CD14-positive monocyte (primary cell): ENCODE measurements at regions not wholly inside any gene's neighbourhood (a gene's known extent, or its start where the extent isn't known, plus 50 kb on each side); places are given as distances from the start of the nearest gene placed in this dataset.

Experiments
- DNase-seq, 3 donors: peaks; one replicate each; pipeline ENCODE4 v3.0.0-alpha.2; 2011 to 2022
- H2AFZ ChIP-seq: 2 replicates; pipeline ENCODE4 v1.6.0; 2012; ENCODE audit warnings: mild to moderate bottlenecking, low read depth, low read length, inconsistent platforms; ENCODE audit not compliant: insufficient read depth, poor library complexity, severe bottlenecking
- H3K27ac ChIP-seq, 2 donors: 1 replicate in 1 of 2; 2 replicates in 1 of 2; pipeline ENCODE4 v1.5.1; 2012 to 2013; ENCODE audit warnings: low read length in 2 of 2, control low read depth in 1 of 2, inconsistent platforms in 1 of 2, low read depth in 1 of 2, mild to moderate bottlenecking in 1 of 2
- H3K27me3 ChIP-seq, 2 donors: one replicate each; pipeline versions ENCODE4 v1.6.0 to v1.6.1; 2011 to 2013; ENCODE audit warnings: low read length in 2 of 2; ENCODE audit not compliant: control insufficient read depth in 2 of 2, insufficient read depth in 2 of 2
- H3K36me3 ChIP-seq, 2 donors: replicated peaks in 1 of 2; 1 replicate in 1 of 2; 2 replicates in 1 of 2; pipeline versions ENCODE4 v1.5.1 to v1.6.1; 2012 to 2013; ENCODE audit warnings: low read length in 2 of 2, control low read depth in 1 of 2, inconsistent platforms in 1 of 2, mild to moderate bottlenecking in 1 of 2; ENCODE audit not compliant: insufficient read depth in 2 of 2, control insufficient read depth in 1 of 2
- H3K4me1 ChIP-seq, 2 donors: 1 replicate in 1 of 2; 2 replicates in 1 of 2; pipeline versions ENCODE4 v1.5.1 to v1.6.1; 2012 to 2013; ENCODE audit warnings: low read length in 2 of 2, control low read depth in 1 of 2, inconsistent platforms in 1 of 2, mild to moderate bottlenecking in 1 of 2, moderate library complexity in 1 of 2; ENCODE audit not compliant: insufficient read depth in 2 of 2, control insufficient read depth in 1 of 2
- H3K4me2 ChIP-seq: replicated peaks from 2 replicates; pipeline ENCODE3; 2012; ENCODE audit warnings: low read length, moderate library complexity, mild to moderate bottlenecking; ENCODE audit not compliant: poor library complexity, severe bottlenecking; ENCODE audit errors: extremely low read depth
- H3K4me3 ChIP-seq, 3 experiments: fragments of 200-600 bp in 1 of 3; sonication (generic) in 1 of 3; replicated peaks in 1 of 3; 1 replicate in 2 of 3; 2 replicates in 1 of 3; pipeline ENCODE4 v1.5.1; 2011 to 2013; ENCODE audit warnings: low read length in 3 of 3, mild to moderate bottlenecking in 3 of 3, control low read depth in 2 of 3, low read depth in 2 of 3, inconsistent platforms in 1 of 3, moderate library complexity in 1 of 3
- H3K79me2 ChIP-seq: 2 replicates; pipeline ENCODE4 v1.6.0; 2012; ENCODE audit warnings: mild to moderate bottlenecking, control low read depth, inconsistent platforms, low read length, moderate library complexity; ENCODE audit not compliant: insufficient read depth
- H3K9ac ChIP-seq: 2 replicates; pipeline ENCODE4 v1.6.0; 2017; ENCODE audit warnings: low read length, mild to moderate bottlenecking; ENCODE audit not compliant: insufficient read depth, poor library complexity, severe bottlenecking
- H3K9me3 ChIP-seq, 2 donors: replicated peaks in 1 of 2; 1 replicate in 1 of 2; 2 replicates in 1 of 2; pipeline versions ENCODE4 v1.5.1 to v1.6.1; 2012 to 2013; ENCODE audit warnings: low read length in 2 of 2, control low read depth in 1 of 2; ENCODE audit not compliant: control insufficient read depth in 1 of 2, insufficient read depth in 1 of 2
- H4K20me1 ChIP-seq: 2 replicates; pipeline ENCODE4 v1.6.0; 2012; ENCODE audit warnings: mild to moderate bottlenecking, low read length, control low read depth, moderate library complexity; ENCODE audit not compliant: insufficient read depth
- H3K27ac Mint-ChIP-seq, 7 donors: one replicate each; pipeline ENCODE4 v1.8.0; 2020; ENCODE audit warnings: mild to moderate bottlenecking in 7 of 7, mixed read lengths in 7 of 7, moderate library complexity in 6 of 7, inconsistent platforms in 2 of 7
- H3K27me3 Mint-ChIP-seq, 3 donors: one replicate each; pipeline ENCODE4 v1.8.0; 2021 to 2022; ENCODE audit warnings: low read depth in 3 of 3, mild to moderate bottlenecking in 3 of 3, mixed read lengths in 3 of 3, moderate library complexity in 3 of 3, inconsistent platforms in 1 of 3
- H3K36me3 Mint-ChIP-seq, 2 donors: one replicate each; pipeline ENCODE4 v1.8.0; 2020; ENCODE audit warnings: mixed read lengths in 2 of 2, inconsistent platforms in 1 of 2, mild to moderate bottlenecking in 1 of 2
- H3K4me1 Mint-ChIP-seq: one replicate; pipeline ENCODE4 v1.8.0; 2020; ENCODE audit warnings: mild to moderate bottlenecking, mixed read lengths
- H3K4me3 Mint-ChIP-seq, 2 donors: one replicate each; pipeline ENCODE4 v1.8.0; 2020; ENCODE audit warnings: mild to moderate bottlenecking in 2 of 2, mixed read lengths in 2 of 2, moderate library complexity in 1 of 2
- H3K9me3 Mint-ChIP-seq, 7 donors: one replicate each; pipeline ENCODE4 v1.8.0; 2020 to 2022; ENCODE audit warnings: mixed read lengths in 7 of 7, mild to moderate bottlenecking in 6 of 7, moderate library complexity in 6 of 7, inconsistent platforms in 2 of 7
- CTCF ChIP-seq: fragments of 200-600 bp; IDR thresholded peaks from one replicate; pipeline ENCODE4 v1.8.0; 2022; ENCODE audit warnings: antibody characterized with exemption, mild to moderate bottlenecking
- WGBS: methylation state at CpG from one replicate; pipeline ENCODE4 v1.1.5; 2013; ENCODE audit warnings: missing lambda C conversion rate; ENCODE audit not compliant: insufficient coverage; 5-methylcytosine and 5-hydroxymethylcytosine counted together
- intact Hi-C, 2 donors: fragments of 100-400 bp; cut with micrococcal nuclease; formaldehyde crosslinking; loops; one replicate each; pipeline versions ENCODE4 v1.15.0 to v1.15.1; 2023

- H3K36me3 Mint-ChIP-seq: no peaks in the 10 kb centered on the region
- H3K4me1 Mint-ChIP-seq: no peaks in the 10 kb centered on the region
- H3K27ac ChIP-seq: no peak overlapping the region
- H3K9me3 ChIP-seq: no peaks in the 10 kb centered on the region
- H2AFZ ChIP-seq: no peak overlapping the region
- no peaks in the 10 kb centered on the region for H4K20me1 ChIP-seq
- intact Hi-C loops: no loop called here
- H3K79me2 ChIP-seq: no peaks in the 10 kb centered on the region
- H3K27ac Mint-ChIP-seq: no peak overlapping the region
- H3K4me3 Mint-ChIP-seq: no peak overlapping the region
- H3K9ac ChIP-seq: no peak overlapping the region
- H3K9me3 Mint-ChIP-seq: peaks cover 0 to 2% (median 0%) of the 10 kb centered on the region in 7 donors
- no peak overlapping the region for H3K4me2 ChIP-seq
- H3K27me3 ChIP-seq: no peaks in the 10 kb centered on the region
- H3K36me3 ChIP-seq: no peaks in the 10 kb centered on the region
- H3K4me3 ChIP-seq: no peak overlapping the region
- no CpG with 5 or more reads among the region's 1 CpG for WGBS
- no peak for TF ChIP-seq CTCF
- no peak for DNase-seq
- no peaks in the 10 kb centered on the region for H3K4me1 ChIP-seq
- peaks cover 3 to 14% (median 12%) of the 10 kb centered on the region in 3 donors for H3K27me3 Mint-ChIP-seq
Measured at GRCh38 chr4:174133551-174133950, 149.9 kb downstream of the FBXO8 start.

DNA sequence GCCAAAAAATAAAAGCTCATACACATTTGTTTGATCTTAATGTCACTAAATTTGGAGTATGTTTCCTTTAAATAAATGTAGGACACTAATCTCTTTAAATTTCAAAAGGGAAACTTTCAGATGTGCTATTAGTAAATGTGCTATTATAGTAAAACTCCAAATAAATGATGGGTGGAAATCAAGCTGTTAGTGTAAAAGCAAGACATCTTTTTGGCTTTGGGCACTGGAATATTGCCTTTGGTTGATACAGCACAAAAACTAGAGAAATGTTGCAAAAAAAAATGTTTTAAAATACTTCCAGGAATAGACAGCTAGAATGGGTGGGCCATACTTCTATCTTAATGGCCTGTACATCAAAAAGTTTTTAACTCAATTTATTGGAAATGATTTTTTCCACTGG lies 151.6 kb downstream of the FBXO8 start:
- no peak overlapping the region for H3K4me3 Mint-ChIP-seq
- intact Hi-C loops: no loop called here
- no peak overlapping the region for H3K27ac Mint-ChIP-seq

More for the DNA sequence above, 151.6 kb downstream of the FBXO8 start:
- H3K27me3 Mint-ChIP-seq: peaks cover 8 to 19% (median 17%) of the 10 kb centered on the region in 3 donors
- no peak for DNase-seq
- no peaks in the 10 kb centered on the region for H3K36me3 ChIP-seq
- no peaks in the 10 kb centered on the region for H3K4me1 Mint-ChIP-seq
- H3K4me2 ChIP-seq: no peak overlapping the region
- no peaks in the 10 kb centered on the region for H3K27me3 ChIP-seq
- no peak overlapping the region for H3K27ac ChIP-seq
- H3K9me3 Mint-ChIP-seq: peaks cover 0 to 2% (median 0%) of the 10 kb centered on the region in 7 donors
- H3K36me3 Mint-ChIP-seq: no peaks in the 10 kb centered on the region
- no peak overlapping the region for H3K4me3 ChIP-seq
- H4K20me1 ChIP-seq: no peaks in the 10 kb centered on the region
- no peak overlapping the region for H3K9ac ChIP-seq
- H2AFZ ChIP-seq: no peak overlapping the region
- no peaks in the 10 kb centered on the region for H3K9me3 ChIP-seq
- H3K4me1 ChIP-seq: no peaks in the 10 kb centered on the region
- no peak for TF ChIP-seq CTCF
- H3K79me2 ChIP-seq: no peaks in the 10 kb centered on the region
